ENCODE measurements at regions not wholly inside any gene's neighbourhood (a gene's known extent, or its start where the extent isn't known, plus 50 kb on each side); places are given as distances from the start of the nearest gene placed in this dataset.
A peak's percentile ranks its signal among the peaks of the same experiment; 100 is the strongest.

GRCh38 chr3:99503350-99503749, 135.0 kb upstream of the COL8A1 start:
- TF ChIP-seq, protein P1, sequence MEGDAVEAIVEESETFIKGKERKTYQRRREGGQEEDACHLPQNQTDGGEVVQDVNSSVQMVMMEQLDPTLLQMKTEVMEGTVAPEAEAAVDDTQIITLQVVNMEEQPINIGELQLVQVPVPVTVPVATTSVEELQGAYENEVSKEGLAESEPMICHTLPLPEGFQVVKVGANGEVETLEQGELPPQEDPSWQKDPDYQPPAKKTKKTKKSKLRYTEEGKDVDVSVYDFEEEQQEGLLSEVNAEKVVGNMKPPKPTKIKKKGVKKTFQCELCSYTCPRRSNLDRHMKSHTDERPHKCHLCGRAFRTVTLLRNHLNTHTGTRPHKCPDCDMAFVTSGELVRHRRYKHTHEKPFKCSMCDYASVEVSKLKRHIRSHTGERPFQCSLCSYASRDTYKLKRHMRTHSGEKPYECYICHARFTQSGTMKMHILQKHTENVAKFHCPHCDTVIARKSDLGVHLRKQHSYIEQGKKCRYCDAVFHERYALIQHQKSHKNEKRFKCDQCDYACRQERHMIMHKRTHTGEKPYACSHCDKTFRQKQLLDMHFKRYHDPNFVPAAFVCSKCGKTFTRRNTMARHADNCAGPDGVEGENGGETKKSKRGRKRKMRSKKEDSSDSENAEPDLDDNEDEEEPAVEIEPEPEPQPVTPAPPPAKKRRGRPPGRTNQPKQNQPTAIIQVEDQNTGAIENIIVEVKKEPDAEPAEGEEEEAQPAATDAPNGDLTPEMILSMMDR (conservative IDR thresholded peaks at IDR 0.05; ENCODE audit: low read depth, low read length), result no peak

GRCh38 chr3:99502871-99503270, 135.5 kb upstream of the COL8A1 start:
- TF ChIP-seq, protein P1 (conservative IDR thresholded peaks at IDR 0.05; ENCODE audit: low read depth, low read length), result no peak
- peak; percentile 70 for DNase-seq (ENCODE audit: low read depth)
- H3K4me3 ChIP-seq (ENCODE audit: low read depth, low read length), result no peak overlapping the region

More at GRCh38 chr3:99503350-99503749, 135.0 kb upstream of the COL8A1 start:
- no peak overlapping the region for H3K4me3 ChIP-seq (ENCODE audit: low read depth, low read length)
- DNase-seq (ENCODE audit: low read depth), result peak; percentile 18

GRCh38 chr3:99500485-99500884, 137.9 kb upstream of the COL8A1 start:
- TF ChIP-seq, protein P1 (conservative IDR thresholded peaks at IDR 0.05; ENCODE audit: low read depth, low read length), result no peak
- DNase-seq (ENCODE audit: low read depth), result no peak
- H3K4me3 ChIP-seq (ENCODE audit: low read depth, low read length), result no peak overlapping the region

DNA sequence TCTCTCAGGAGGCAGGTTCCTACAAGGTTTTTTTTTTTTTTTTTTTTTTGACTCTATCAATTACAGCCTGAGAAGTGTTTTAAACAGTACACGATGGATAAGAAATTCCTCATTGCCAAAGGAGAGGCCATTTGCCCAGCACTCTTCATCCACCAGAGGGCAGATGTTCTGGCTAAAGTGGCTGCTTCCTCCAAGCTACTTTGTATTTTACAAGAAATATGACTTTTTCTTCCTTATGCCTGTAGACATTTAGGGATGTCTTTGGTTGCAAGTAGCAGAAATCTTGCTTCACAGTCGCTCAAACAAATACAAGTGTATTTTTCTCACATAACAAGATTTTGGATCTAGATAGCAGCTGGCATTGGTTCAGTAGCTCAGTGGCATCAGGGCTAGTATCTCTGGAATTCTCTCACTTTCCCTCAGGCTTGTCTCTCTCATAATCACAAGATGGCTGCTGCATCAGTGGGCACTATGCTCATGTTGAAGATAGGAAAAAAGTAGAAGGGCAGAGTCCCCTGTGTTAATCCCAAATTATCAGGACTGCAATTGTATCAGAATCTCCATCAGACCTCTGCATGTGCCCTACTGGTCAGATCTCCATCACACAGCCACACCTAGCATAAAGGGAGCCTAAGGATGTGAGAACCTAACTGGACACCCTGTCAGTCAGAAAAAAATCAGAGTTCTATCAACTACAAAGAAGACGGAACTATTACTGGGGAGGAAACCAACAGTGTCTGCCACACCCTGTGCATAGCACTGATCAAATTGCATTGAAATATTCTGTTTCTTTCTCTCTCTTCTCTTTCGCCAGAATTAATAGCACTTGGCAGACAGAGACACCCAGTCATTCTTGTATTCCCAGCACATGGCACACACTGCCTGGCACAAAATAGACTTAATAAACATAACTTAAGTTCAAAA, 138.9 kb upstream of the COL8A1 start:
- H3K4me3 ChIP-seq (ENCODE audit: low read depth, low read length), result no peak overlapping the region
- peak; percentile 85 for DNase-seq (ENCODE audit: low read depth)

GRCh38 chr3:99498550-99499234, 139.7 kb upstream of the COL8A1 start:
- no peak overlapping the region for H3K4me3 ChIP-seq (ENCODE audit: low read depth, low read length)
- TF ChIP-seq, protein P1 (conservative IDR thresholded peaks at IDR 0.05; ENCODE audit: low read depth, low read length), result peak; percentile 40
- DNase-seq (ENCODE audit: low read depth), result peak; percentile 75

More for the DNA sequence above, 138.9 kb upstream of the COL8A1 start:
- TF ChIP-seq, protein P1 (conservative IDR thresholded peaks at IDR 0.05; ENCODE audit: low read depth, low read length), result peak; percentile 92

DNA sequence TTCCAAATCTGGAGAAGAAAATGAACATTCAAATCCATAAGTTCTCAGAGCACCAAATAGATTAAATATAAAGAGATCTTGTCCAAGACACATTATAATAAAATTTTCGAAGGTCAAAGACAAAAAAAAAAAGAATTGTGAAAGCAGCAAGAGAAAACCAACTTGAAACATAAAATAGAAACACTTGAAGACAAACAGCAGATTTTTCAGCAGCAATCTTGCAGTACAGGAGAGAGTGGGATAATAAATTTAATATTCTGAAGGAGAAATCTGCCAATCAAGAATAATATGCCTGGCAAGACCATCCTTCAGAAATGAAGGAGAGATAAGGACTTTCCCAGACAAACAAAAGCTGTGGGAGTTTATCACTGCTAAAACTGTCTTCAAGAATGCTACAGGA, 150.5 kb upstream of the COL8A1 start:
- no peak for DNase-seq (ENCODE audit: low read depth)
- TF ChIP-seq, protein P1 (conservative IDR thresholded peaks at IDR 0.05; ENCODE audit: low read depth, low read length), result no peak
- H3K4me3 ChIP-seq (ENCODE audit: low read depth, low read length), result no peak overlapping the region

Measured in choroid plexus epithelial cell (primary cell).